HG03354 (cell line): ENCODE measurements at regions not wholly inside any gene's neighbourhood (a gene's known extent, or its start where the extent isn't known, plus 50 kb on each side); places are given as distances from the start of the nearest gene placed in this dataset.
"Not testable (repeated sequence)": the region's sequence is repeated elsewhere in the genome, so short reads cannot be mapped to it uniquely, and the experiment has no call there.

Experiments used
- ATAC-seq: cut with Tn5 transposase; IDR thresholded peaks from one replicate; pipeline ENCODE4 v1.9.1; 2021; ENCODE audit warnings: mild to moderate bottlenecking; ENCODE audit not compliant: unreplicated experiment, poor library complexity, severe bottlenecking

GRCh38 chr15:24269923-24270322, 405.7 kb upstream of the NPAP1 start:
- no peak for ATAC-seq

GRCh38 chr15:24271496-24272244, 403.9 kb upstream of the NPAP1 start:
- ATAC-seq, result not testable (repeated sequence)

- no peak for ATAC-seq
These were observed 382.7 kb upstream of the NPAP1 start for GRCh38 chr15:24292837-24293236.

GRCh38 chr15:24300804-24301368, 374.7 kb upstream of the NPAP1 start:
- not testable (repeated sequence) for ATAC-seq

GRCh38 chr15:24301999-24302398, 373.6 kb upstream of the NPAP1 start:
- not testable (repeated sequence) for ATAC-seq

- ATAC-seq, result not testable (repeated sequence)
These were observed 370.8 kb upstream of the NPAP1 start for GRCh38 chr15:24304747-24305146.

- ATAC-seq, result not testable (repeated sequence)
These were observed 369.9 kb upstream of the NPAP1 start for GRCh38 chr15:24305643-24306042.

GRCh38 chr15:24309700-24310099, 365.9 kb upstream of the NPAP1 start:
- ATAC-seq, result not testable (repeated sequence)

- ATAC-seq, result not testable (repeated sequence)
These were observed 363.9 kb upstream of the NPAP1 start for GRCh38 chr15:24311692-24312091.

GRCh38 chr15:24316326-24316725, 359.2 kb upstream of the NPAP1 start:
- not testable (repeated sequence) for ATAC-seq

- no peak for ATAC-seq
These were observed 356.6 kb upstream of the NPAP1 start for GRCh38 chr15:24318981-24319380.

- ATAC-seq, result not testable (repeated sequence)
These were observed 351.5 kb upstream of the NPAP1 start for GRCh38 chr15:24324096-24324495.

- ATAC-seq, result not testable (repeated sequence)
These were observed 349.1 kb upstream of the NPAP1 start for GRCh38 chr15:24326513-24326912.

GRCh38 chr15:24331964-24332363, 343.6 kb upstream of the NPAP1 start:
- ATAC-seq, result not testable (repeated sequence)

GRCh38 chr15:24341876-24342275, 333.7 kb upstream of the NPAP1 start:
- ATAC-seq, result not testable (repeated sequence)

- ATAC-seq, result not testable (repeated sequence)
These were observed 322.8 kb upstream of the NPAP1 start for GRCh38 chr15:24352777-24353176.

- ATAC-seq, result not testable (repeated sequence)
These were observed 294.5 kb upstream of the NPAP1 start for GRCh38 chr15:24381103-24381502.

GRCh38 chr15:24385258-24385657, 290.3 kb upstream of the NPAP1 start:
- ATAC-seq, result not testable (repeated sequence)

- ATAC-seq, result no peak
These were observed 281.3 kb upstream of the NPAP1 start for GRCh38 chr15:24394303-24394702.

- not testable (repeated sequence) for ATAC-seq
These were observed 262.9 kb upstream of the NPAP1 start for GRCh38 chr15:24412649-24413048.
